ENCODE measurements at regions not wholly inside any gene's neighbourhood (a gene's known extent, or its start where the extent isn't known, plus 50 kb on each side); places are given as distances from the start of the nearest gene placed in this dataset.

- TF ChIP-seq ZFX (IDR thresholded peaks at IDR 0.05), result no peak
- no peak for TF ChIP-seq CTCF (conservative IDR thresholded peaks at IDR 0.05)
- no peak overlapping the region for H3K27ac ChIP-seq
Measured at GRCh38 chr14:99066378-99066777, 205.6 kb downstream of the BCL11B start.

GRCh38 chr14:99067141-99067920 is 204.7 kb downstream of the BCL11B start:
- no peak overlapping the region for H3K27ac ChIP-seq
- TF ChIP-seq ZFX (IDR thresholded peaks at IDR 0.05) (no peak), CTCF (conservative IDR thresholded peaks at IDR 0.05) (no peak)

GRCh38 chr14:99067927-99068326 is 204.1 kb downstream of the BCL11B start:
- H3K27ac ChIP-seq, result no peak overlapping the region
- TF ChIP-seq CTCF (conservative IDR thresholded peaks at IDR 0.05), result no peak
- TF ChIP-seq ZFX (IDR thresholded peaks at IDR 0.05), result no peak

- no peak for TF ChIP-seq ZFX (IDR thresholded peaks at IDR 0.05)
- TF ChIP-seq CTCF (conservative IDR thresholded peaks at IDR 0.05), result no peak
- H3K27ac ChIP-seq, result no peak overlapping the region
Measured at GRCh38 chr14:99069946-99070345, 202.1 kb downstream of the BCL11B start.

- no peak overlapping the region for H3K27ac ChIP-seq
- TF ChIP-seq ZFX (IDR thresholded peaks at IDR 0.05) (no peak), CTCF (conservative IDR thresholded peaks at IDR 0.05) (no peak)
Measured at GRCh38 chr14:99072433-99072832, 199.6 kb downstream of the BCL11B start.

GRCh38 chr14:99072956-99073355 is 199.0 kb downstream of the BCL11B start:
- TF ChIP-seq CTCF (conservative IDR thresholded peaks at IDR 0.05) (no peak), ZFX (IDR thresholded peaks at IDR 0.05) (no peak)

GRCh38 chr14:99073431-99073830 is 198.6 kb downstream of the BCL11B start:
- no peak for TF ChIP-seq ZFX (IDR thresholded peaks at IDR 0.05)
- TF ChIP-seq CTCF (conservative IDR thresholded peaks at IDR 0.05), result no peak
- no peak overlapping the region for H3K27ac ChIP-seq

More at GRCh38 chr14:99072956-99073355, 199.0 kb downstream of the BCL11B start:
- H3K27ac ChIP-seq, result no peak overlapping the region
